HS-5 (cell line): ENCODE measurements at regions not wholly inside any gene's neighbourhood (a gene's known extent, or its start where the extent isn't known, plus 50 kb on each side); places are given as distances from the start of the nearest gene placed in this dataset.
"Not testable (repeated sequence)": the region's sequence is repeated elsewhere in the genome, so short reads cannot be mapped to it uniquely, and the experiment has no call there.

Experiments
- DNase-seq: peaks from one replicate; pipeline ENCODE4 v3.0.0-alpha.2; 2012; ENCODE audit warnings: low read depth

DNA sequence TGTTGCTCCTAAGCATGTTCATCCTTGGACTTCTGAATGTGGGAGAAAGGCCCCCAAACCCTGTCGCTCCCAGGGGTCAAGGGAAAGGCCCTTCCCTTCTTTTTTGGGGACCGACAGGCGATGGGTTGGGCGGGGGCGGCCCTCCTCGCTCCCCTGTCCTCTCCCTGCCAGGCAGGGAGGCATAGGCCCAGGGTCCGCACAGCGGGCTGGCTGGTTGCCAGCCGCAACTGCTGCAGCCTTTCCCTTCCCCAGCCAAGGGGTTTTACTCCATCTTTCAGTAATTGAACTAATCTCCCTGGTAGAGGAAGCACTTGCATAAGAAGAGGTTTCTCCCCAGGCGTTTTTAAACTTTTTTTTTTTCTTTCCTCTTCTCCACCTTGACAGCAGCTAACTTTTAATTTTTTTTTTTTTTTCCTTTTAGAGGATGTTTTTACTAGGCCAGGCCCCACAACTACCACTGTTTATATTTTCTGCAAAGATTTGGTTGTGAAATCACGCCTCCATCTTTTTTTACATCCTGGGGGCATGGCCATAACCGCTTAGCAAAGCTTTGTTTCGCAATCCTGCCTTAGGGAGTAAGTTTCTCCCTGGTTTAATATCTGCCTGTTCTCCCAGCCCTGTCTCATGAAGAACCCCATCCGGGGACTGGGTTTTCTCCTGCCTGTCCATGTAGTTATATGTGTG, 216.9 kb upstream of the ZNF608 start:
- peak; percentile 2 for DNase-seq

DNA sequence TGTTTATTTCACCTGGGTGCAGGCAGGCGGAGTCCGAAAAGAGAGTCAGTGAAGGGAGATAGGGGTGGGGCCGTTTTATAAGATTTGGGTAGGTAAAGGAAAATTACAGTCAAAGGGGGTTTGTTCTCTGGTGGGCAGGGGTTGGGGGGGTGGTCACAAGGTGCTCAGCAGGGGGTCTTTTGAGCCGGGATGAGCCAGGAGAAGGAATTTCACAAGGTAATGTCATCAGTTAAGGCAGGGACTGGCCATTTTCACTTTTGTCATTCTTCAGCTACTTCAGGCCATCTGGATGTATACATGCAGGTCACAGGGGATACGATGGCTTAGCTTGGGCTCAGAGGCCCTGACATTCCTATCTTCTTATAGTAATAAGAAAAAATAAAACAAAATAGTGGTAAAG, 220.3 kb upstream of the ZNF608 start:
- not testable (repeated sequence) for DNase-seq

DNA sequence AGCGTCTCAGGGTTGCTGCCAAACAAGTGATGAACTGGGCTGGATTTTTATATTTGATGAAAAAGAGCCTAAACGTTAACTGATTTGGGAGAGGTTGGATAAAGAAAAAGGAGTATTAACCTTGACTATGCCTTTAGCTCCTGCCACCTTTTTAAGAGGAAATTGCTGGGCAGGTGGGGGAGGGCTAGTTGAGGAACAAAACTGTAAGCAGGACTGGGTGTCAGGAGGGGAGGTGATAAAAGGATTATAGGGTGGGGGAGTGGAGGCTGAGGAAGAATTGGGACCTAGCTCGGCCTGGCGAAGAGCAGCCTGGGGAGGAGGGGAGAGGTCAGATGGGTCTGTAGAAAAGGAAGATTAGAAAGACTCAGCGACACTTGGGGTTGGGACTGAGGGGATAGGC, 223.9 kb upstream of the ZNF608 start:
- not testable (repeated sequence) for DNase-seq

DNA sequence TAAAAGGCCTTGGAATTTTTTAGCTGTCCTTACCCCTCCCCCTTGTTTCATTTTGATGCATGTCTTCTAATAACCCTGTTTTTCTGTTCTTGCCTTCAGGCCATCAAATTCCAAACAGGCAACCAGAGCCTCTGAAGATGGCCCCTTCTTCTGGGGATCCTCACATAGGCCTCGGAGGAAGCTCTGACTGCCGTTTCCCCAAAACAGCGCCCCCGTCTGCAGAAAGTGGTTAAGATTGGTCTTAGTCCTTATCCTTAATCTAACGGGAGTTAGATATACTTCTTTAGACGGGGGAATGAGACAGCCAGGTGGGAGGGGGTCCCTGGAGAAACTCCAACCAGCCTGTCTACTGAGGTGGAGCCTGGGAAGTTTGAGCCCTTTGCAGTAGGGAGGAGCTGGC, 226.3 kb upstream of the ZNF608 start:
- no peak for DNase-seq

DNA sequence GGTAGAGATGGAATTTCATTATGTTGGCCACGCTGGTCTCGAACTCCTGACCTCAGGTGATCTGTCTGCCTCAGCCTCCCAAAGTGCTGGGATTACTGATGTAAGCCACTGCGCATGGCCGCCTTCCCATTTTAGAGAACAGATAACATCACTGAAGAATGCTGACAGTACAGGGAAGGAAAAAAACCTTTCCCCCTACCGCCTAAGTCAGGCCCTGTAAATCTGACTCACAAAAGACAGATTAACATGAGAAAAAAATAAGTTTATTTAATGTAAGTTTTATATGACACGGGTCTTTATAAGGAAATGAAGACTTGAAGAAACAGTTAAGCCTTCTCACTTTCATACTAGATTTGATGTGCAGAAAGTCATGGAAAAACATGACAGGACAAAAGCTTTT, 227.2 kb upstream of the ZNF608 start:
- no peak for DNase-seq

DNA sequence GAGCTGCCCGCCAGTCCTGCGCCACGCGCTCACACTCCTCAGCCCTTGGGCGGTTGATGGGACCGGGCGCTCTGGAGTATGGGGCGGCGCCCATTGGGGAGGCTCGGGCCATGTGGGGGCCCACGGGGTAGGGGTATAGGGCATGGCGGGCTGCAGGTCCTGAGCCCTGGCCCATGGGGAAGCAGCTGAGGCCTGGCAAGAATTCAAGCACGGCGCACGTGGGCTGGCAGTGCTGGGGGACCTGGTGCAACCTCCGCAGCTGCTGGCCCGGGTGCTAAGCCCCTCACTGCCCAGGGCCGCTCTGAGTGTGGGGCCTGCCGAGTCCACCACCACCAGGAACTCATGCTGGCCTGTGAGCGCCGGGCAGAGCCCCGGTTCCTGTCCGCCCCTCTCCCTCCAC, 229.6 kb upstream of the ZNF608 start:
- DNase-seq, result no peak

DNA sequence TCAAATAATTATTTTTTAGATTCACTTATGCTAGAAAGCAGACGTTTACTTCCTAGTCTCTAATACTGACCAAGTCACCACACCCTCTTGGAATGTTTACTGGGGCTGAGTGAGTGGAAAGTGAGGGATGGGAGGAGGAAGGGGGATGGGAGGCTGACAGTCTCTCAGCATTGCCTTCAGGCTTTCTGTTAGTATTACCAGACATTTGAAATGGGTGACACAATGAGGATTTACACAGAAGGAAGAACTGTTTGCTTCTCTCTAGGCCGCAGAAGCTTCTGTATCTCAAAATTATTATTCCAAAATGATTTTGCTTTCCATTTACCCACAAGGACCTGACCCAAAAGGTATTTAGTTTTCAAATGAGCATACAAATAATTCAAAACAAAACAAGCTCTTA, 232.8 kb upstream of the ZNF608 start:
- no peak for DNase-seq

DNA sequence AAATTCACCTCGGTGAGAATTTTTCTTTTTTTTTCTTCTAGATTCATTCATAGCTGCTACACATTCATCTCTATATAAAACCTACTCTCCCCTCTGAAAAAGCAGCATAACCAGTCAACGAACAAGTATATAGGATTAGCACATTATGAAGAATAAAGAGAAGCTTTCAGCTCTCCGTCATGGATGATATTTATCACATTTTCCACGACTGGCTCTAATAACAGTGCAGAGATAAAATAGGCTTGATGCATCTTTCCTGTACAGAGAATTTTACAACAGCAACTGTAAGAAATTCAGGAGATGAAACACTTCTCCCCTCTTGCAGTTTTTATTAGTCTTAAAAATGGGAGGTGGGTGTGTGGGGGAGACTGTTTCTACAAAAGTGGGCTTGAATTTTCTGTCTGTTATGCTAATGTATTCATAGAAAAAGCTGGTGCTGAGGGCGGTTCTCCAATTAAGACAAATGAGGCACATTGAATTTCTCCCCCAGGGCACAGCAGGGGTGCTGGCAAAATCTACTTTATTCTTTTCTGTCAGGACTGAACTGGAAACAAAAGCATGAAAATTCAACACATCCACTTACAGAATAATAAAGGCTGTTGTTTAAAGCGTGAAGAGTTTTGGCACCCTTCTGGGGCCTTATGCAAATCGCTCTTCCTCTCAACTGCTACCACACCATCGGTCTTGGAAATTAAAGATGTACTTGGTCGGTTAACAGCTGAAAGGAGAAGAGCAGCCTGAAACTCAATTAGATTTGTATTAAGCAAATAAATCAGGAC, 233.9 kb upstream of the ZNF608 start:
- no peak for DNase-seq

DNA sequence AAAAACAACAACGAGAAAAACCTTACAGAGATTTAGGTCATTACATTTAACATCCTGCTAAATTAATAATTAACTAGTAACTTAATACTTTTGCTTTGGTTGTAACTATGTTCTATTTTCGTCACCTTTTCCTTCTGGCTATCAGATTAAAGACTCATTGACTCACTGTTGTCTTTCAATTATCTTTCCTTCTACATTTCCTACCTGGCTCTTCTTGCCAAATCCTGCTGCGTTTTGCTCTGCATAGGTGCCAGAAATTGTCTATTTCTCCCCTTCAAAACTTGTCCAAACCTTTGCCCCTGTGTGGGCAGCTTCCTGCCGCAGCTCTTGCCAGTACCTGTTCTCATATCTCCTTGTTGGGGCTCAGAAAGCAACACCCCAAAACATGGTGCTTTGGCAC, 235.5 kb upstream of the ZNF608 start:
- DNase-seq, result no peak

DNA sequence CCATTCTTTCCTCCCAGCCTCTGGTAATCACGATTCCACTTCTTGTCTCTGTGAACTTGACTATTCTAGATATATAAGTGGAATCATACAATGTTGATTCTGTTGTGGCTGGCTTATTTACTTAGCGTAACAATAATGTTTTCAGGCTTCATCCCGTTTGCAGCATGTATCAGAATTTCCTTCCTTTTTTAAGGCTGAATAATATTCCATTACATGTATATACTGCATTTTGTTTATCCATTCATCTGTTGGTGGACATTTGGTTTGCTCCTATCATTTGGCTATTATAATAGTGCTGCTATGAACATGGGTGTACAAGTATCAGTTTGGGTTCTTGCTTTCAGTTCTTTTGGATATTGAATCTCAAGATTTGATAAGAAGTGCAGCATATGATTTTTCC, 239.7 kb upstream of the ZNF608 start:
- no peak for DNase-seq

DNA sequence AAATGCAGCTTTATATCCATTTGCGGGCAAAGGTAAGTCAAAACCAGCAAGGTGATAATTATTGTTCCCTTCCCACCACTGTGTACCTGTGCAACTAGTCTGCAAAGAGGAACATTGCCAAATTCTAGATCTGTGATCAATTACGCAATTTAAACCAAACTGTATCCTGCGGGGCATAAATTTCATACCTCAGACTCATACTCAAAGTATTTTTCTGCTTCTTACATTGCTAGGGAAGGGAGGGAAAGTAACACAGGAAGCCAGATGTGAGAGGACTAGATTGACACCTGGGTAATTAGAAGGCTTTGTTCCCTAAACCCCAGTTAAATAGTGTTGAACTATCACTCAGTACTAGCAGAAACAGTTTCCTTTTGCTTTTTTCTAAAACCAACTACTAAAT, 240.2 kb upstream of the ZNF608 start:
- DNase-seq, result no peak

DNA sequence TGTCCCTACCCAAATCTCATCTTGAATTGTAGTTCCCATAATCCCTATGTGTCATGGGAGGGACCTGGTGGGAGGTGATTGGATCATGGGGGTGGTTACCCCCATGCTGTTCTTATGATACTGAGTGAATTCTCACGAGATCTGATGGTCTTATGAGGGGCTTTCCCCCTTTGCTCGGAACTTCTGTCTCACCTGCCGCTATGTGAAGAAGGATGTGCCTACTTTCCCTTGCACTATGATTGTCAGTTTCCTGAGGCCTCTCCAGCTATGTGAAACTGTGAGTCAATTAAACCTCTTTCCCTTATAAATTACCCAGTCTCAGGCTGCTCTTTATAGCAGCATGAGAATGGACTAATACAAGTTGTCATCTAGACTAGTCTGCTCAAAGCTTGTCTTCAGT, 241.3 kb upstream of the ZNF608 start:
- DNase-seq, result not testable (repeated sequence)

DNA sequence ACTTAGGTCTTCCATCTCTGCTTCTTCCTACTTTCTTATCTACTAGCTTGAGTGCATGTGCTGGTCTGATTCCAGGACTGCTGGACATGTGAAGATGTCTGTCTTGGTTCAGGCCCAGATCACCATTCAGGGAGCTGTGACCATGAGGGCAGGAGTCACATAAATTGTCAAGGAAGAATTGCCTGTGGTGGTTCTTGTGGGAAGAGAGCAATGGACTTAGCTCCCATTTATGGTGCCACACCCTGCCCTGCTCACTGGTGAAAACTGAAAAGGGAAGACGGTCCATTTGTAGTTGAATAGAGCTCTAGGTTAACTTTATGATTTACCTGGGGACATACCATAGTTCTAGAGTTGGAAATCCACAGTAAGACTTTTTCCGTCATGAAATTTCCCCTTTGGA, 244.3 kb upstream of the ZNF608 start:
- no peak for DNase-seq

DNA sequence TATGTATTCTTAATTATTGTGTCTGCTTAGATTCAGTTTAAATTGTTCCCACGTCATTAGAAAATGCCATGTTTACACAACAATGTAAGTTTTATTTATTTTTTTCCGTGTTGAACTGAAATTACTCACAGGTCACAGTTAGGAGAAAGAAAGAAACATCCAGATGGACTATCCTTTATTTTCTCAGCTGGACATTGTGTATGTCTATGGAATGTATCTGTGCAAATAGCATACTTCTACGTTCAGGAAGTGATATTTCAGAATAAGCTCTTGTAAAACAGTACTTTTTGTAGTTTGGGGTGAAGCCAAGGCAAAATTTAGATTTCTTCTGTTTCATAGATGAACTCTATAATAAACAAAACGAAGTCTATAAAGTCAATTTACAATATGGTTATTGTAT, 249.0 kb upstream of the ZNF608 start:
- DNase-seq, result no peak

DNA sequence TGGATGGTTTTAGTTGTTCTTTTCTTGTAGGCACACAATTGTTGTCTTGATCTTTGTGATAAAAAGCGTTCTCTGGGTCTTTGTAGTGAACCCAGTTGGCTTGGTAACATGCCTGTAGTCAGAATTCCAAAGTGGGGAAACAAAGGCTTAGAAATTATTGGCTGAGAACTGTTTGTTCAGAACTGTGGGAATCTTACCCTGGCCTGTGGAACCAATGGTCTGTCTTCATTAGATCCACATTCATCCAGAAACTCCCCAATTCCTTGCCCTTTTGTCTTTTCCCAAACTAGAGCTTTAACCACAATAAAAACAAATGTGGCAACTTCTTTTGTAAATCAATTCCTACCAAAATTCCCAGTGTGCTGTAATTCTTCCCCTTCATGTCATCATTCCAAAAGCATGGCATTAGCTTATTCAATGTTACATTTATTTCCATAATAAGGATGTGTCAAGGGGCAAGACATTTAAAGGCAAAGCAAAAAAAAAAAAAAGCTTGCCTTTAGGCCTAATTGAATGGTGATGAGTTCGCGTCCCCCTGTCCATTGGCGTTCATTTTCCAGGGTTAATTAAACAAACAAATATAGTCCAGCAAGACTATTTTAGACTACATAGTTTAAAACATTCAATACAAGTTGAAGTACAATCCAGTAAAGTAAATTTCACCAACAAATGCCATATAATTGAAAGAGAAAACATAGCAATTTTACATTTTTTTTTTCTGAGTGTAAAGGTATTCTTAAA, 249.8 kb upstream of the ZNF608 start:
- no peak for DNase-seq

DNA sequence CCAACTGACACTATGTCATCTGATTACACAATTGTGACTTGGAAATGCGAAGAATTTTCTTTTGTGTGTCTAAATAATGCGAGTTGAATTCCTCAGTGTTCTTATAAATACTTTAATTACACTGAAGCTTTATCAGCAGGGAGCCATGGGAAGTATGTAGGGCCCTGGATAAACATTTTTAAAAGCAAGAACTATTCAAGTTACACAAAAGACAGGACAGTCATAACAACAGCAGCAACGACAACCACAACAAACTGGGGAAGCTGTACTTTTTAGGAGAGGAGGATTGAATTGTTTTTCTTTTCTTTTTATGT, 250.3 kb upstream of the ZNF608 start:
- DNase-seq, result no peak

DNA sequence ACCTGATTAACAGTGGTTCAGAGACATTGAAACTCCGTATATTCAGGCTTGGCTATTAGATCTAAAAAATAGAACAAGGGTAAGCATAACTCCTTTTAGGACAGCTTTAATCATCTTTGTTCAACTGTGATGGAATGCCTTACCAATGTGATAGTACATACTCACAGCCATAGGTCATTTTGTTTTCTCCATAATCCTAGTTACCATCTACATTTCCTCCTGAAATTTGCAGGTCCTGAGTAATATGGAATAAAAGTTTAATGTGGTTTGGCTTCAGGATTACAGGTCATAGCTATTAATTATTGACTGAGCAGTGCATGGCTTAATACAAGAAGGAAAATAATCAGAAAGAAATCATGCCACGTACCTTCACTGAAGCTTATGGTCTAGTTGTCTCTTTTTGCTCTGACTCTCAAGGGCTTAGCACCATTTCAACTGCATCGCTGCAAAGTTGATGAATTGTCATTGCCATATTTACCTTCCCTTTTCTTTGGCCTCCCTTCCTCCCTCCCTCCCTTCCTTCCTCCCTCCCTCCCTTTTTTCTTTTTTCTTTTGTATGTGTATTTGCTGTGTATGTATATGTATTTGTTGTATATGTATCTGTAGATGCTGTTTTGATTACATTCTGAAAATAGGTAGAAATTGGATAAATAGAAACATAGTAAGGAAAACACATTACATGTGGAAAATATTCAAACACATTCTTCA, 250.9 kb upstream of the ZNF608 start:
- DNase-seq, result no peak

DNA sequence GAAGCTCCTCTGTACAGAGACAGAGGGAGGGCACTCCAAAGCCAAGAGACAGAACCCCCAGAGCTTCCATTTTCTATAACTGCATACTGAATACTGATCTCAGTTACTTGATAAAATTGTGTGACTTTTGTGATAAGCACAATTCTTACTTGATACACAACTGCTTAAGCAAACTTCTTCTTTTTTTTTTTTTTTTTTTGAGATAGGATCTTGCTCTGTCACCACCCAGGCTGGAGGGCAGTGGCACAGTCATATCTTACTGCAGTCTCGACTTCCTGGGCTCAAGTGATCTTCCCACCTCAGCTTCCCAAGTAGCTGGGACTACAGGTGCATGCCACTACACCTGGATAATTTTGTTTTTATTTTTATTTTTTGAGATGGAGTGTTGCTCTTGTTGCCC, 252.1 kb upstream of the ZNF608 start:
- DNase-seq, result no peak

DNA sequence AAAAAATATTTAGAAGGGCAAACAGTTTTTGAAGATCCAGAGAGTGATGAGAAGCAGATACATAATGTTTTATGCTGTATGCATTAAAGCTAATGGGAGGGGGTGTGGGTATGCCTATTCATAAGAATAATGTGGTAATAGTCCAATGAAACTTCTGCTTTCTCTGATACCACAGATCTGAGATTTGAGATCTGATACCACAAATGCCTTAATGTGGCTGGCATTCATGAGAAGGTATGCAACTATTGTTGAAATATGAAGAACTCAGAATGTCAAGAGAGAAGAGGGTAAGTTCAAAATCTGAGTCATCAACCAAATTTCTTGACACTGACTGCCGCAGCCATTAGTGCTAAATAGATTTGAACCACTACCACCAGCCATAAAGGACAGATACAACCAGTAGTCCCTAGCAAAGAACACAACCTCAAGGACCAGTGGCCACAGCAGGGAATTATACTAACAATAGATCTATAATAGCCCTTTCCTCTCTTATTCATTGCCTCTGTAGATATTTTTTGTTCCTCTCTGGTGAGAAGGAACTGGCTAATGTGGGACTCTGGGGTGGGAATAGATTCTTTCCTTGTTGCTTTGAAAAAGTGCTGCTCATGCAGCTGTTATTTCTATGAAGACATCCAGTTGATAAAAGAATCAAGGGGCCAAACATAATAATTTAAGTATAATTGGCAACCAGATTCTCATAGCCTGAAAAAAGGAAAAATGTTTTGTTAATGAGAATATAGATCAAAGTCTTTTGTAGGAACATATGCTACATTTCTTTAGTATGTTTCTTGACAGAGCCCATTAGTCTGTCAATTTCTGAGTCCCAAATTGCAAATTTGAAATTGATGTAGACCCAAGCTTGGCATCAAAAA, 256.5 kb upstream of the ZNF608 start:
- no peak for DNase-seq

DNA sequence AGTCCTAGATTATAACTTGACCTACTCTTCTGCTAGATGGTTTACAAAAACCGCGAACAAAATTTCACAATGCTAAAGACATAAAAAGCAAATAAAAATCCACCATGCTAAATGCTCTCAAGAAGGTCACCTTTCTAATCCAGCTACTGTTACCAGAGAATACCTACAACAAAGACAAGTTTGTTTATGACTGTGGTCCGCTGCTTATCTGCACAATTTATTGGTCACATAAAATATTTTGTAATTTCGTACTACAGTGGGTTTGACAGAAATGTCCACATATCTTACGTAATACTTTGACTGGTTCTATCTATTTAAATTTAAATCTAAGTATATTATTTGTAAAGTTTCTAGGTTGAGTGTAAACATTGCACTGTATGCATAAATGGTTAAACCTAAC, 257.6 kb upstream of the ZNF608 start:
- no peak for DNase-seq

DNA sequence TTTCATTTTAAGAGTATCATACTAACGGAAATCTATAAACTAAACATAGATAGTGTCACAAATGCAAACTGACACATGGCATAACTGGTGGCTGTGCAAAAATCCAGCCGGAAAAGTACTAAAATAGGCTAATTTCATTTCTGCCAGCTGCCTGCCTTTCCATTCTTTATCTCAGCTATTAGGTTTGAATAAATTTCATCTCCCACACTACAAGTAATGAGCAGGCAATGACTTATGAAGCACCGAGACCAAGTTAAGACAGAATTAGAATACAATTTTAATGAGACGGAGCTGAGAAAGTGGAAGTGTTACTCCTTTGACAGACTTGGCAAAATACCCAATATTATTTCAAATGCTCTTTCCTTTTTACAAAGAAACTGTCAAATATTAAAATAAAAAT, 258.8 kb upstream of the ZNF608 start:
- DNase-seq, result no peak
